ENCODE measurements at regions not wholly inside any gene's neighbourhood (a gene's known extent, or its start where the extent isn't known, plus 50 kb on each side); places are given as distances from the start of the nearest gene placed in this dataset.
"Not testable (repeated sequence)": the region's sequence is repeated elsewhere in the genome, so short reads cannot be mapped to it uniquely, and the experiment has no call there.

- not testable (repeated sequence) for TF ChIP-seq EZH2 (optimal IDR thresholded peaks at IDR 0.05; ENCODE audit: low read depth, low read length); EZH2phosphoT487 (IDR thresholded peaks at IDR 0.05; ENCODE audit: low read length); CTCF (IDR thresholded peaks at IDR 0.05; ENCODE audit: low read length)
Observed at GRCh38 chr12:124467549-124467948, 99.9 kb downstream of the NCOR2 start.
